HEK293 (cell line): ENCODE measurements at regions not wholly inside any gene's neighbourhood (a gene's known extent, or its start where the extent isn't known, plus 50 kb on each side); places are given as distances from the start of the nearest gene placed in this dataset.

Source experiments
- CTCF ChIP-seq: fragments of 450-650 bp; formaldehyde crosslinking; IDR thresholded peaks from 2 replicates; pipeline ENCODE4 v1.5.1; 2016; ENCODE audit warnings: missing biosample characterization, missing genetic modification characterization
- KLF1 ChIP-seq: fragments of 450-650 bp; formaldehyde crosslinking; IDR thresholded peaks from 2 replicates; pipeline ENCODE4 v1.5.1; 2016; ENCODE audit warnings: missing biosample characterization, missing genetic modification characterization
- KLF16 ChIP-seq: fragments of 450-650 bp; formaldehyde crosslinking; IDR thresholded peaks from 2 replicates; pipeline ENCODE4 v1.5.1; 2017; ENCODE audit warnings: missing biosample characterization, missing genetic modification characterization
- MYNN ChIP-seq: fragments of 450-650 bp; formaldehyde crosslinking; IDR thresholded peaks from 2 replicates; pipeline ENCODE4 v1.5.1; 2016; ENCODE audit warnings: missing biosample characterization, missing genetic modification characterization, borderline replicate concordance
- ZBTB20 ChIP-seq: fragments of 450-650 bp; formaldehyde crosslinking; IDR thresholded peaks from 2 replicates; pipeline ENCODE4 v1.5.1; 2016; ENCODE audit warnings: missing biosample characterization, missing genetic modification characterization
- ZBTB21 ChIP-seq: fragments of 450-650 bp; formaldehyde crosslinking; IDR thresholded peaks from 2 replicates; pipeline ENCODE4 v1.5.1; 2017; ENCODE audit warnings: missing biosample characterization, missing genetic modification characterization
- ZIC2 ChIP-seq: fragments of 450-650 bp; formaldehyde crosslinking; IDR thresholded peaks from 2 replicates; pipeline ENCODE4 v1.5.1; 2016; ENCODE audit warnings: missing biosample characterization, missing genetic modification characterization
- ZNF10 ChIP-seq: fragments of 450-650 bp; formaldehyde crosslinking; IDR thresholded peaks from 2 replicates; pipeline ENCODE4 v1.5.1; 2017; ENCODE audit warnings: missing biosample characterization, missing genetic modification characterization
- ZNF121 ChIP-seq: fragments of 450-650 bp; formaldehyde crosslinking; IDR thresholded peaks from 2 replicates; pipeline ENCODE4 v1.5.1; 2016; ENCODE audit warnings: missing biosample characterization, missing genetic modification characterization
- ZNF274 ChIP-seq, 2 experiments: fragments of 200-500 bp in 1 of 2; fragments of 450-650 bp in 1 of 2; sonication (Bioruptor generic) in 1 of 2; formaldehyde crosslinking in 1 of 2; IDR thresholded peaks; 2 replicates each; pipeline versions ENCODE4 v1.5.1 to v1.6.1; 2014 to 2016; ENCODE audit warnings: borderline replicate concordance in 1 of 2, inconsistent platforms in 1 of 2, low read length in 1 of 2, missing biosample characterization in 1 of 2, missing genetic modification characterization in 1 of 2
- ZNF473 ChIP-seq: fragments of 450-650 bp; formaldehyde crosslinking; IDR thresholded peaks from 2 replicates; pipeline ENCODE4 v1.5.1; 2017; ENCODE audit warnings: missing biosample characterization, missing genetic modification characterization
- ZNF510 ChIP-seq: fragments of 450-650 bp; formaldehyde crosslinking; IDR thresholded peaks from 2 replicates; pipeline ENCODE4 v1.5.1; 2018; ENCODE audit warnings: mild to moderate bottlenecking, missing genetic modification characterization, missing biosample characterization; ENCODE audit not compliant: insufficient replicate concordance
- ZNF704 ChIP-seq: fragments of 450-650 bp; formaldehyde crosslinking; IDR thresholded peaks from 2 replicates; pipeline ENCODE4 v1.5.1; 2016; ENCODE audit warnings: missing biosample characterization, missing genetic modification characterization
- TF ChIP-seq, protein P1 (sequence below): fragments of 450-650 bp; formaldehyde crosslinking; IDR thresholded peaks from 2 replicates; pipeline ENCODE4 v1.5.1; 2016; ENCODE audit warnings: missing biosample characterization, missing genetic modification characterization

- TF ChIP-seq KLF16 (tag by site-specific recombination), result no peak
- no peak for TF ChIP-seq CTCF
- no peak for TF ChIP-seq ZNF121 (tag by site-specific recombination)
- no peak for TF ChIP-seq ZNF473 (tag by site-specific recombination)
- TF ChIP-seq ZNF10 (tag by site-specific recombination), result no peak
- TF ChIP-seq ZNF704, result no peak
- TF ChIP-seq ZNF274 (IDR thresholded peaks at IDR 0.05; ENCODE audit: low read length), result no peak
- TF ChIP-seq ZNF274 (tag by site-specific recombination; IDR thresholded peaks at IDR 0.05; ENCODE audit: borderline replicate concordance), result no peak
- TF ChIP-seq KLF1 (tag by site-specific recombination), result no peak
- no peak for TF ChIP-seq MYNN (tag by site-specific recombination)
- no peak for TF ChIP-seq ZBTB21 (tag by site-specific recombination)
- no peak for TF ChIP-seq ZBTB20 (tag by site-specific recombination)
- TF ChIP-seq, protein P1, sequence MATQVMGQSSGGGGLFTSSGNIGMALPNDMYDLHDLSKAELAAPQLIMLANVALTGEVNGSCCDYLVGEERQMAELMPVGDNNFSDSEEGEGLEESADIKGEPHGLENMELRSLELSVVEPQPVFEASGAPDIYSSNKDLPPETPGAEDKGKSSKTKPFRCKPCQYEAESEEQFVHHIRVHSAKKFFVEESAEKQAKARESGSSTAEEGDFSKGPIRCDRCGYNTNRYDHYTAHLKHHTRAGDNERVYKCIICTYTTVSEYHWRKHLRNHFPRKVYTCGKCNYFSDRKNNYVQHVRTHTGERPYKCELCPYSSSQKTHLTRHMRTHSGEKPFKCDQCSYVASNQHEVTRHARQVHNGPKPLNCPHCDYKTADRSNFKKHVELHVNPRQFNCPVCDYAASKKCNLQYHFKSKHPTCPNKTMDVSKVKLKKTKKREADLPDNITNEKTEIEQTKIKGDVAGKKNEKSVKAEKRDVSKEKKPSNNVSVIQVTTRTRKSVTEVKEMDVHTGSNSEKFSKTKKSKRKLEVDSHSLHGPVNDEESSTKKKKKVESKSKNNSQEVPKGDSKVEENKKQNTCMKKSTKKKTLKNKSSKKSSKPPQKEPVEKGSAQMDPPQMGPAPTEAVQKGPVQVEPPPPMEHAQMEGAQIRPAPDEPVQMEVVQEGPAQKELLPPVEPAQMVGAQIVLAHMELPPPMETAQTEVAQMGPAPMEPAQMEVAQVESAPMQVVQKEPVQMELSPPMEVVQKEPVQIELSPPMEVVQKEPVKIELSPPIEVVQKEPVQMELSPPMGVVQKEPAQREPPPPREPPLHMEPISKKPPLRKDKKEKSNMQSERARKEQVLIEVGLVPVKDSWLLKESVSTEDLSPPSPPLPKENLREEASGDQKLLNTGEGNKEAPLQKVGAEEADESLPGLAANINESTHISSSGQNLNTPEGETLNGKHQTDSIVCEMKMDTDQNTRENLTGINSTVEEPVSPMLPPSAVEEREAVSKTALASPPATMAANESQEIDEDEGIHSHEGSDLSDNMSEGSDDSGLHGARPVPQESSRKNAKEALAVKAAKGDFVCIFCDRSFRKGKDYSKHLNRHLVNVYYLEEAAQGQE (tag by site-specific recombination), result no peak
- TF ChIP-seq ZIC2 (tag by site-specific recombination), result no peak
- TF ChIP-seq ZNF510, result no peak
These were observed 284.2 kb downstream of the SV2B start for GRCh38 chr15:91384189-91384730.
